IPS DF 6.9 (cell line): ENCODE measurements at regions not wholly inside any gene's neighbourhood (a gene's known extent, or its start where the extent isn't known, plus 50 kb on each side); places are given as distances from the start of the nearest gene placed in this dataset.

ENCODE experiments used
- DNase-seq: peaks from one replicate; pipeline ENCODE4 v3.0.0-alpha.2; 2013; ENCODE audit warnings: low read depth, low spot score
- H3K27ac ChIP-seq: one replicate; pipeline ENCODE4 v1.5.1; 2013; ENCODE audit warnings: low read length, control low read depth
- H3K27me3 ChIP-seq: 2 replicates; pipeline ENCODE4 v1.6.1; 2013; ENCODE audit warnings: mild to moderate bottlenecking, low read length; ENCODE audit not compliant: control insufficient read depth, insufficient read depth
- H3K36me3 ChIP-seq: 2 replicates; pipeline ENCODE4 v1.6.1; 2013; ENCODE audit warnings: low read length; ENCODE audit not compliant: control insufficient read depth, insufficient read depth
- H3K4me1 ChIP-seq: 2 replicates; pipeline ENCODE4 v1.6.1; 2013; ENCODE audit warnings: low read length; ENCODE audit not compliant: control insufficient read depth, insufficient read depth
- H3K4me3 ChIP-seq: 2 replicates; pipeline ENCODE4 v1.5.1; 2013; ENCODE audit warnings: mild to moderate bottlenecking, low read length
- H3K9me3 ChIP-seq: 2 replicates; pipeline ENCODE4 v1.6.1; 2013; ENCODE audit warnings: low read length, inconsistent platforms; ENCODE audit not compliant: control insufficient read depth, insufficient read depth
- WGBS: extraction: QIAGEN DNeasy Blood & Tissue Kit; methylation state at CpG from one replicate; pipeline ENCODE4 v1.1.7; 2013; ENCODE audit warnings: mixed read lengths, missing lambda C conversion rate; ENCODE audit not compliant: insufficient read length, insufficient coverage; 5-methylcytosine and 5-hydroxymethylcytosine counted together

DNA sequence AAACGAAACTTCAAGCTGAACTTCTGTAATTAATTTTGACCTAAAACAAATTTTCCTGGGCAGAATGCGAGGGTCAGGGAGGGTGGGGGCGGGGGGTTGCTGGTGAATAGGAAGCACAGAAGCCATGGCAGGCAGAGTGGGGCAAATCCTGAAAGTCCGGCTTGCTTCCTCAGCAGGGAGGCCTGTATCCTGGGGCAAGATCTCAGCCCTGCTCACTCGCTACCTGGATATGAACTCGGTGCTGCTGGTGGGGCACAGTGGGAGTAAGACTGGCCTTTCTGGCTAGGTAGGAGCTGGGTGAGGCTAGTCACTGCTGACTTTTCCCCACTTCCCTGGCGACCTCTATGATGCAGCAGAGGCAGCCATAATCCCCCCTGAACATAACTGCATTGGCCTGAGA is 168.9 kb upstream of the CHORDC1 start:
- no peak overlapping the region for H3K27ac ChIP-seq
- no CpG with 5 or more reads among the region's 7 CpGs for WGBS
- no peaks in the 10 kb centered on the region for H3K27me3 ChIP-seq
- no peak overlapping the region for H3K4me3 ChIP-seq
- no peak for DNase-seq
- no peaks in the 10 kb centered on the region for H3K36me3 ChIP-seq
- no peaks in the 10 kb centered on the region for H3K9me3 ChIP-seq
- H3K4me1 ChIP-seq: no peaks in the 10 kb centered on the region; the same call in 1 of the 2 replicates

DNA sequence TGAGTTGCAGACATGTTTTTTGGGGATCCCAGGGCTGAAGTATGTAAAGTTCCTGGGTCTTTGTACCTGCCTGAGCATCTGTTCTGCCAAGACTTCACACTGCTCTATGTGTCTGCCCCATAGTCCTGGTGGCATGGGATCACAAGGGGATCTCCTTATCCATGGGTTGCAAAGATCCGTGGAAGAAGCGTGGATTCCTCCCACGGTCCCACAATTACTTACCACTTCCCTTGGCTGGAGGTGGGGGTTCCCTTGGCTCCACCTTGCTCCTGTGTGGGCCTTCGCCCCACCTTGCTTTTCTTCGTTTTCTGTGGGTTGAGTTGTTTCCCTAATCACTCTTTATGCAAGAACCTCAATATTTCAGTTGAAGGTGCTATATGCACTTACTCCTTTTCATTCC is 157.4 kb upstream of the CHORDC1 start:
- DNase-seq: no peak
- H3K9me3 ChIP-seq: no peaks in the 10 kb centered on the region
- H3K4me3 ChIP-seq: no peak overlapping the region
- H3K27me3 ChIP-seq: no peaks in the 10 kb centered on the region
- no peaks in the 10 kb centered on the region for H3K36me3 ChIP-seq
- no peaks in the 10 kb centered on the region for H3K4me1 ChIP-seq
- no CpG with 5 or more reads among the region's 5 CpGs for WGBS
- H3K27ac ChIP-seq: no peak overlapping the region

DNA sequence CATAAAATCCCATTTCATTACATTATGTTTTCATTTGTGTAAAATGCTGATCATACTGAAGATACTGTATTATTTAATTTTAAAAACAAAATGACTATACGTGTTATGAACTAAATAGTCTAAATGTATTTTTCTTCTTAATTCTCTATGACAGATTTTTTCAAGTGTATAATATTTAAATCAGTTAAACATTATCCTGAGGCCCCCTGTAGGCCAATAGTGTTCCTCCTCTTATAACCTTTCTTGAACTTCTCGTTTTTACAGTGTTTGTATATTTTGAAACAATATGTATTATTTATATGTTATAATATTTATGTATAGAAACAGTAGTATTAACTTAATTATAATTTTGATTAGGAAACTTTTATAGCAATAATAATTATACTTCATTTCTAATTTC is 151.1 kb upstream of the CHORDC1 start:
- Histone ChIP-seq H3K27ac (no peak overlapping the region), H3K4me1 (no peaks in the 10 kb centered on the region), H3K36me3 (no peaks in the 10 kb centered on the region), H3K27me3 (no peaks in the 10 kb centered on the region), H3K4me3 (no peak overlapping the region), H3K9me3 (no peaks in the 10 kb centered on the region)
- no CpG with 5 or more reads among the region's 2 CpGs for WGBS
- no peak for DNase-seq

GRCh38 chr11:90364527-90364926 is 141.7 kb upstream of the CHORDC1 start:
- H3K27ac ChIP-seq: no peak overlapping the region
- H3K9me3 ChIP-seq: no peaks in the 10 kb centered on the region
- no peak overlapping the region for H3K4me3 ChIP-seq
- DNase-seq: no peak
- no peaks in the 10 kb centered on the region for H3K27me3 ChIP-seq
- no peaks in the 10 kb centered on the region for H3K36me3 ChIP-seq
- H3K4me1 ChIP-seq: no peaks in the 10 kb centered on the region
- 100% methylated on average over 1 of the region's 2 CpGs for WGBS

- Histone ChIP-seq H3K9me3 (no peaks in the 10 kb centered on the region), H3K36me3 (no peaks in the 10 kb centered on the region), H3K27ac (no peak overlapping the region), H3K27me3 (no peaks in the 10 kb centered on the region), H3K4me1 (no peaks in the 10 kb centered on the region), H3K4me3 (no peak overlapping the region)
- no CpG with 5 or more reads among the region's 1 CpG for WGBS
- no peak for DNase-seq
These were observed 140.9 kb upstream of the CHORDC1 start for GRCh38 chr11:90363739-90364138.

DNA sequence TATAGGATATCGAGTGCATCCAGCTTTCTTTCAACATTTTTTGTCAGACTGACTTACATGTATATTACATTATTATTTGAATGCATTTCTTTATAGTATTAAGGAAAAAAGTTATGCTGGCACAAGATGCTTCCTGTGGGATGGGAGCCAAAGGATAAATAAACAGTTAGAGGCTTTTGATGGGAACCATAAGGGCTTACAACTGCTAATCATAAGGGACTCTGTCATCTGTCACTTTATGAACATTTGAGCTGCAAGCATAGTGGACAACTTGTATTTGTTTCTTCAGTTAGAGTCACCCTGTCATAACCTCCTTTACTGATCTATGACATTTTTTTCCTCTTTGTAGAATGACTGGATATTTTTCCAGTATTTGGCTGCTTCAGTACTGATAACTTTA is 132.4 kb upstream of the CHORDC1 start:
- H3K27ac ChIP-seq: no peak overlapping the region
- H3K4me3 ChIP-seq: no peak overlapping the region
- no peaks in the 10 kb centered on the region for H3K9me3 ChIP-seq
- no peak for DNase-seq
- H3K4me1 ChIP-seq: no peaks in the 10 kb centered on the region
- H3K27me3 ChIP-seq: no peaks in the 10 kb centered on the region
- WGBS: no CpG with 5 or more reads among the region's 1 CpG
- H3K36me3 ChIP-seq: no peaks in the 10 kb centered on the region

DNA sequence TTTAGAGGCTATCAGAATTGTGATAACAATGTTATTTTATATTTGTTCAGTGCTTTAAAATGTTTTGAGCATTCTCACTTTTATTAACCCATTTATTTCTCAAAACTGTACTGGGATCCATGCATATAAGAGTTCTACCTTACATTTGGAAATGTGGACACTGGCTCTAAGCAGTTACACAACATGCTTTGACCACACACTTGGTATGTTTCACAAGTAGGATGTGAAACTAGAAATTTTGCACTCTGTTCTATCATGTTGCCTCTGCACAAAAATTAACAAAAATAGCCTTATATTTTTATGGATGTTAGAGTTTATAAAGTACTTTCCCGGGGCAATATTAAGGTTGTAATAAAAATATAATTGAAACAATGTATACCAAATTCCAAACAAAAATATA is 126.9 kb upstream of the CHORDC1 start:
- H3K27me3 ChIP-seq: no peaks in the 10 kb centered on the region
- no peak overlapping the region for H3K4me3 ChIP-seq
- H3K36me3 ChIP-seq: no peaks in the 10 kb centered on the region
- no peaks in the 10 kb centered on the region for H3K4me1 ChIP-seq
- H3K9me3 ChIP-seq: no peaks in the 10 kb centered on the region
- no peak overlapping the region for H3K27ac ChIP-seq
- WGBS: no CpG with 5 or more reads among the region's 1 CpG
- DNase-seq: no peak

DNA sequence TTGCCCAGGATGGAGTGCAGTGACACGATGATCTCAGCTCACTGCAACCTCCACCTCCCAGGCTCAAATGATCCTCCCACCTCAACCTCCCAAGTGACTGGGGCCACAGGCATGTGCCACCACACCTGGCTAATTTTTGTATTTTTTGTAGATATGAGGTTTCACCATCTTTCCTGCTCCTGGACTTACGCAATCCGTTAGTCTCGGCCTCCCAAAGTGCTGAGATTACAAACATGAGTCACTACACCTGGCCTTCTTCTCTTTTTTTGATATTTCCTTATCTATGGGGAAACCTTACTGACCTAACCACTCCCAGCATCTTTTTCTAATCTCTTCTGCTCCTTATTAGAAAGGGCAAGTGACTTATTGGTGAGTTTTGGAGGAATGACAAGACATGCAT is 121.7 kb upstream of the CHORDC1 start:
- H3K27me3 ChIP-seq: no peaks in the 10 kb centered on the region
- H3K36me3 ChIP-seq: no peaks in the 10 kb centered on the region
- DNase-seq: no peak
- no peak overlapping the region for H3K27ac ChIP-seq
- H3K4me1 ChIP-seq: no peaks in the 10 kb centered on the region
- no CpG with 5 or more reads among the region's 4 CpGs for WGBS
- H3K4me3 ChIP-seq: no peak overlapping the region
- no peaks in the 10 kb centered on the region for H3K9me3 ChIP-seq

GRCh38 chr11:90343673-90344072 is 120.8 kb upstream of the CHORDC1 start:
- no peaks in the 10 kb centered on the region for H3K9me3 ChIP-seq
- no peak for DNase-seq
- H3K4me3 ChIP-seq: no peak overlapping the region
- no peaks in the 10 kb centered on the region for H3K36me3 ChIP-seq
- WGBS: no CpG with 5 or more reads among the region's 2 CpGs
- H3K27me3 ChIP-seq: no peaks in the 10 kb centered on the region
- H3K27ac ChIP-seq: no peak overlapping the region
- no peaks in the 10 kb centered on the region for H3K4me1 ChIP-seq

DNA sequence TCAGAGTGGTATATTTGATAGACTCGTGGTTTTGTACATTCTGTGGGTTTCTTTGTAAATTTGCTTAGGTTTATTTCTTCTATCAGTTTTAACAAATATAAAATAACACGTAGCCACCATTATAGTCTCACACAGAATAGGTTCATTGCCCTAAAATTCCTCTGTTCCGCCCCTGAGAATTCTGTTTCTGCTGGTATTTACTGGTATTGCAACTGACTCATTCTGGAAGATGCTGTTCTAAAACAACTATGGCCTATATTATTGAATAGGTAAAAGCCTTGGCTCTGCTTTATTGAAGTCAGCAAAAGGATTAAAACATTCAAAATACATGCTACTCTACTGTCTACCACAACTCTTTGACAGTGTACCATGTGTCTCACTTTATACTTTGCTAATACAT is 119.1 kb upstream of the CHORDC1 start:
- Histone ChIP-seq H3K27me3 (no peaks in the 10 kb centered on the region), H3K36me3 (no peaks in the 10 kb centered on the region), H3K4me1 (no peaks in the 10 kb centered on the region), H3K4me3 (no peak overlapping the region), H3K27ac (no peak overlapping the region), H3K9me3 (no peaks in the 10 kb centered on the region)
- DNase-seq: no peak
- no CpG with 5 or more reads among the region's 3 CpGs for WGBS

- Histone ChIP-seq H3K9me3 (no peaks in the 10 kb centered on the region), H3K4me1 (no peaks in the 10 kb centered on the region), H3K4me3 (no peak overlapping the region), H3K36me3 (no peaks in the 10 kb centered on the region), H3K27me3 (no peaks in the 10 kb centered on the region), H3K27ac (no peak overlapping the region)
- DNase-seq: no peak
- WGBS: no CpG with 5 or more reads among the region's 1 CpG
These were observed 109.6 kb upstream of the CHORDC1 start for GRCh38 chr11:90332415-90332814.
